Activated CD4-positive, alpha-beta T cell treated with anti-CD3 and anti-CD28 coated beads, Interleukin-2, amount 50 U/mL, for 16 hours (primary cell): ENCODE measurements at regions not wholly inside any gene's neighbourhood (a gene's known extent, or its start where the extent isn't known, plus 50 kb on each side); places are given as distances from the start of the nearest gene placed in this dataset.
"Not testable (repeated sequence)": the region's sequence is repeated elsewhere in the genome, so short reads cannot be mapped to it uniquely, and the experiment has no call there.

Source experiments
- DNase-seq: peaks from one replicate; pipeline ENCODE4 v3.0.0-alpha.2; 2020

DNA sequence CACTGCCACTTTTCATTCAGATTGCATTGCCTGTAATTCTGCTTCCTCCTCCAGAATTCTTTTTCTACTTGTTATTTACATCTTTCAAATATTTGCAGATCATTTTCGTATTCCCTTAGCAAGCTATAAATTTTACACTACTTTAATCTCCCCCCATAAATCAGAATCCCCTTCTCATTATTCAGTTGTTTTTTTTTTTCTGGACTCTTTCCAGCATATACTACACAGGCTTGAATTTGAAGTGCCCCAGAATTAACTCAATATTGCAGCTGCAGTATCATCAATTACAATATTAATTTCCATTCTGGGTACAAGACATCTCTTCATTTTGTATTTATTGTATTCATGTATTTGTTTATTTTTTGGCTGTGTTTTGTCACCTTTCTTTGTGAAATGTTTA, 1494.3 kb downstream of the AMY1C start:
- no peak for DNase-seq

DNA sequence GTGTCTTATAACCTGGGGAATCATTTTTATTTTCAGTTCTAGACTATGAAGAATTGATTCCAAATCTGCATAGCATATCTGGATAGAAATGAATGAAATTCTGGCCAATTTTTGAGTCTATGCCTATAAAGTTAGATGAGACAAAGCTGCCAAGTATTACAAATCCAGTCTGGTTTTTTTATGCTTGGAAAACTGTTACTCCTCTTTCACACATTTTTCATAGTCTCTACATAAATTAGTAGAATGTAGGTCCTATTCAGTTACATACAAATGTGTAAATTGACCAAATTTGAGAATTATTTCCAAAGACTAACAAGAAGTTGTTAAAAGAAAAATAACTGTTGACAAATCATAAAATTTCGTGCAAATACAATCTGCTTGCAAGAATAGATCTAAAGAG, 1505.2 kb downstream of the AMY1C start:
- no peak for DNase-seq

DNA sequence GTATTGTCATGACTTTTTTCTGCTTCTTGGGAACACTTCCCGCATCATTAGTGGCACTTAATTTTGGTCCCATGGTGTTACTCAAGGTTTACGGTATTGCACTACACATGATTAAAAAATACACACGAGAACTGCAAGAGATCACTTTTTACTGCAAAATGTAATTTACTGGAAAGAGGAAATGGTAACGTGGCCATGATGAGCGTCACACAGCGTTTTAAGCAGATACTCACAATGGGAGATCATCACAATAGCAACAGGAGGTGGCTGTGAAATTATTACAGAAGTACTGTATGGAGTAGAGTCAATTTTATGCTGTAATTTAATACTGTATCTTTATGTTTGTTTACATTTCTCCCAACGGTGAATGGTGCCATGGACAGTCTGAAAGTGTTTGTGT, 1510.3 kb downstream of the AMY1C start:
- DNase-seq: no peak

DNA sequence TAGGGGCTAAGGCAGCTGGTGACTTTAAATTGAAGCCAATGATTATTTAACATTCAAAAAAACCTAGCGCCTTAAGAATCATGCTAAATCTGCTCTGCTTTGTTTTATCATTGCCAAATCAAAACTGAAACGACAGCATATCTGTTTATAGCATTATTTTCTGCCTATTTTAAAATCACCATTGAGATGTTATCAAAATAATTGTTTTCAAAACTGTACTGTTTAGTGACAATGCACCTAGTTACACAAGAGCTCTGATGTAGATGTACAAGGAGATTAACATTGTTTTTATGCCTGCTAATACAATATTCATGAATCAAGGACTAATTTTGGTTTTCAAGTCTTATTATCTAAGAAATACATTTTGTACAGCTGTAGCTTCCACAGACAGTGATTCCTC, 1521.3 kb downstream of the AMY1C start:
- DNase-seq: no peak

DNA sequence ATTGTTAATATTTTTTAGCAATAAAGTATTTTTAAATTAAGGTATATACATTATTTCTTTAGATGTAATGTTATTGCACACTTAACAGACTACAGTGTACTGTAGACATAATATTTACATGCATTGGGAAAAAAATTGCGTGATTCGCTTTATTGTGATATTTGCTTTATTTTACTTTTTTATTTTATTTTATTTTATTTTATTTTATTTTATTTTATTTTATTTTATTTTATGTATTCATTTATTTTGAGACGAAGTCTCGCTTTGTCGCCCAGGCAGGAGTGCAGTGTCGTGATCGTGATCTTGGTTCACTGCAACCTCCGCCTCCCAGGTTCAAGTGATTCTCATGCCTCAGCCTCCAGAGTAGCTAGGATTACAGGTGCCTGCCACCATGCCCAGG, 1522.7 kb downstream of the AMY1C start:
- DNase-seq: not testable (repeated sequence)

DNA sequence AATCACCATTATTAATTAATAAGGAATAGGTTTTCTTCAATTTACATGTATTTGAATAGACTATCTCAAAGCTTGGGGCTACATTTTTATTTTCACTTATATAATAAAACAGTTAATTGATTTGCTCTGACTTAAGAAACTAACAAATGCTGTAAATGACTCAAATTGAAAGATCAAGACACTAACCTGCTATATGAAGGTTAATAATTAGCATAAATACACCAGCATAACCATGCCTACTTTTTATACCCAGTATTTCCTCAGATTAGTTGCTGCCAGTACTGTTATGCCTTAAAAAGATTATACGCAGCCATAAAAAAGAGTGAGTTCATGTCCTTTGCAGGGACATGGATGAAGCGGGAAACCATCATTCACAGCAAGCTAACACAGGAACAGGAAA, 1545.1 kb downstream of the AMY1C start:
- DNase-seq: no peak

DNA sequence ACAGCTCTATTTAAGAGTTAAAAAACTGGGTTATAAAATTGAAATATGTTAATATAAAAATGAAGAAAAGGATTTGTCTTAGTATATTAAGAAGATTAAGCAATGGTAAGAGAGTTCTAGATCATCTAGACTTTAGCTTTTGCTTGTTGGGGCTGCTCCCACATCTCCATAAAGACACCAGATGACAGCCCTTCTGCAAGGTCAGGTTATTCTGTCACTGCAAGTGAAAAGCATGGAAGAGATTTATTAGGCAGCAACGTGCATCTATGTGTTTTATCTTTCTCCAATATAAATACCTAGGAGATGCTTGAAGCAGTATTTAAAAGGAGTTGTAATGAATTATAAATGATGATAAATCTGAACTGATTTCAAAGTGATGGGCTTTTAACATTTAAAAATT, 1560.4 kb downstream of the AMY1C start:
- DNase-seq: no peak

DNA sequence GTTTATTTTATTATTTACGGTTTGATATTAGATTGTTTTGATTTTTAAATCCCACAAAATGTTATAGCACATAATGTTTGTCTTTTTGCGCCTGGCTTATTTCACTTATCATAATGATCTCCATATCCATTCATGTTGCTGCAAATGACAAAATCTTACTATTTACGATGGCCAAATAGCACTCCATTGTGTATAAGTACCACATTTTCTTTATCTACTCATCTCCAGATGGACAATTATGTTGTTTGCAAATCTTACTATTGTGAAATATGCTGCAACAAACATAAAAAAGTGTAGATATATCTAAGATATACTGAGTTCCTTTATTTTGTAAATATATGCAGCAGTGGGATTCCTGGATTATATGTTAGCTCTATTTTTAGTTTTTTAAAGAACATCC, 1568.3 kb downstream of the AMY1C start:
- no peak for DNase-seq

DNA sequence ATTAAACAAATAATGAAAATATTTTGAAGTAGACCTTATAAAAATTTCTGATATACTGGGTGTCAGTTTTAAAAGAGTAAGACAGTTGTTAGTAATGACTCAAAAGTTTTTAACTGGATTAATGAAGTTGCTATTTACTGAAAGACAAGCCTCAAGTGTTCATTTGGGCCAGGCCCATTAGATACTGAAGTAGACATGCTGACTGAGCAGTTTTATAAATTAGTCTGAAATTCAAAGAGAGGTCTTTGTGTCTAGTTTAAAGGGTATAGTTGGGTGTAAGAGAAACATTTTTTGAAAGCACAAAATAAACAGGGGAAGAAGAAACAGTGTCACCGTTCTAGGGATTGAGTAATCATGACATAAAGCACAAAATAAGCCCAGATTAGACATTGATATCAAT, 1577.2 kb downstream of the AMY1C start:
- DNase-seq: no peak

DNA sequence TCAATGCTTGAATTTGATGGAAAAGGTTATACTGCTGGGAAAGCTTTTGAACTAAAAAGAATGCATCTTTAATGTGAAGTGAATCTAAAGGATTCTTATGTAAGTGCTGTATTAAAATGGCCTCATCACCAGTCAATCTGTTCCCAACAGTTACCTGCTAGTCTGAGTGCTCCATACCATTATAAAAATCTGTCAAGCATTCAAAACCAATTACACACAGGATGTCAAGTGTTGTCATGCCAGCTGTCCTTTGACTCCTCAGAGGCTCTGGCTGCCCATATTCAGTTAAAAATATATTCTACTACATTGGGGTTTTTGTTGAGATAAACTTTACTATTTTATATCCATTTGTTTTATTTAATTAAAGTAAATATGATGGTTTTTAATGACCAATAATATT, 1587.7 kb downstream of the AMY1C start:
- no peak for DNase-seq

DNA sequence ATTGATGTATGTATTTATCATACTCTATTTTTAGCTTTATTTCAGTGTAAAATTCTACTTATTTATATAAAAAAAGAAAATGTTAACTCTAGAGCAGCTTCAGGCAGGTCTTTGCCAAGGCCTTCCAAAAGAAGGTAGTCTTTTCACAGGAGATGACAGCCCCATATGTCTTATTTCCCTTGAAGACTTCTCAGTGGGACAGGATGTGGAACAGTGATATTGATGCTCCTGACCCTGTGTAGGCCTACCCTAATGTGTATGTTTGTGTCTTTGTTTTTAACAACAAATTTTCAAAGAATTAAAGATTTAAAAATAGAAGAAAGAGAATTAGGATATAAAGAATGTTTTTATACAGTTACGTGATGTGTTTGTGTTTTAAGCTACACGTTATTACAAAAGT, 1593.6 kb downstream of the AMY1C start:
- no peak for DNase-seq

DNA sequence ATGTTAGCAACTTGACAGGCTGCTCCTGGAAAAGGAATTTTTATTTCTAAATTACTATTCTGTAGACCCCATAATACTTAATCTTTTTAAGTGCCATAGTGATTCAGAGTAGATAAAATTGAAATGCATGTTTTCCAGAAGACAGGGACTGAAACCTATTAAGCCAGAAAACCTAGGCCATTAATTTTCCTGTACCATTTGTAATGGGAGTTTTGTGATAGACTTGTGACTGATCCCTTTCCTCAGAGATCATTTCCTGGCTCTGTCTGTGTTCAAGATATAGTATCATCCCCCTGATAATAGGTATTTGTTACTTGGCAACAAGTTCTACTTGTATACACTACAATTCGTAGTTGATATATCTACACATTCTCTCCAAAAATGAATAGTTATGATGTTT, 1609.8 kb downstream of the AMY1C start:
- DNase-seq: no peak

DNA sequence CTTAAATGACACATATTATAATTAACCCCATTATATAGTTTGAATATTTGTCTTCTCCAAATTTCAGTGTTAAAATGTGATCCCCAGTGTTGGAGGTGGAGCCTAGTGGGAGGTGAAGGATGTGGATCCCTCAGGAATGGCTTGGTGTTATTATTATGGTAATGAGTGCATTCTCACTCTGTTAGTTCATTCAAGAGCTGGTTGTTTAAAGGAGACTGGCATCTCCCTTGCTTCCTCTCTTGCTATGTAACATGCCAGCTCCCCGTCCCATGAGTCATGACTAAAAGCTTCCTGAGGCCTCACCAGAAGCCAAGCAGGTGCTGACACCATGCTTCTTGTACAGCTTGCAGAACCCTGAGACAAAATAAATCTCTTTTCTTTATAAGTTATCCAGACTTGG, 1612.7 kb downstream of the AMY1C start:
- no peak for DNase-seq

DNA sequence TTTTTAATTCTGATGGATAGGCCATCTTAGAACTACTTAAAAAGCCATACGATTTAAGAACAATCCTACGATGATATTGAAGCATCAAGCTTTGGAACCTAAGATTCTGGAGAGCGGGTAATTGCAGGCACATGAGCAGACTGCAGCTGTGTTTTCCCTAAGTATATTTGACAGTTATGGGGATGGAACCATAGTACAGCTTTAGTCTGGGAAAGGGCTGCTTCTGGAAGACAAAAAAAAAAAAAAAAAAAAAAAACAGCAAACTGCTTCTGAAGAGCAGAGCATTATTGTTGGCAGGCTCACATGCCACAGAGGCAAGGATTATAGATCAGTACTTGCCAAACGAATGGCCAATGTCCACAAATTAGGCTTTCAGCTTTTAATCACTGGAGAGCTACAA, 1618.7 kb downstream of the AMY1C start:
- DNase-seq: no peak

DNA sequence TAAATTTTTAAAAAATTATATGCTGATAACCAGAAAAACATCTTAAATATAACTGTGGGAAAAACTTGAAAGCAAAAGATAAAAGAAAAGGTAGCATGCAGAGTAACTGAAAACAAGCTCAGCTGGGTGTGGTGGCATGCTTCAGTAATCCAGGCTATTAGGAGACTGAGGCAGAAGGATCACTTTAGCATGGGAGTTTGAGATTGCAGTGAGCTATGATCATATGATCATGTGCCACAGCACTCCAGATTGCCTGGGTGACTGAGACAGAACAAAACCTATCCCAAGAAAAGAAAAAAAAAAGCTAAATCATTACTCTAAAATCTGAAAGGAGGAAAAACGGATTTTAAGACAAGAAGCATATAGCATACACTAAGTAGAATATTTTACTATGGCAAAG, 1624.0 kb downstream of the AMY1C start:
- no peak for DNase-seq

DNA sequence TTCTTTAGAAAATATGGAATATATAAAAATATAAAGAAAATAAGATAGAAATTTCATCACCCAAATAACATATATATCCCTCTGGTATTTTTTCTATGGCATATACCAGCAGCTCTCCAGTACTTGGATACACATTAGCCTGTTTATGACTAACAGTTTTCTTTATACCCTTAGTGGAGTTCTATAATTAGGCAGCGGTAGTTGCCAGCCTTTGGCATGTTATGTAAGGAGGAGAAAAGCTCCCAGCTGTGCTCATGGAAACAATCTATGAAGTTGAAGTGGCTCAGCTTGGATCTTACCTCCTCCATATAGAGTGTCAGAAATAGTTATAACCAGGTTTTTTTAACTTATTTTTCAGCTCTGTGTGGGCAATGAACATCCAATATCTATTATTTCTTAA, 1636.8 kb downstream of the AMY1C start:
- no peak for DNase-seq

DNA sequence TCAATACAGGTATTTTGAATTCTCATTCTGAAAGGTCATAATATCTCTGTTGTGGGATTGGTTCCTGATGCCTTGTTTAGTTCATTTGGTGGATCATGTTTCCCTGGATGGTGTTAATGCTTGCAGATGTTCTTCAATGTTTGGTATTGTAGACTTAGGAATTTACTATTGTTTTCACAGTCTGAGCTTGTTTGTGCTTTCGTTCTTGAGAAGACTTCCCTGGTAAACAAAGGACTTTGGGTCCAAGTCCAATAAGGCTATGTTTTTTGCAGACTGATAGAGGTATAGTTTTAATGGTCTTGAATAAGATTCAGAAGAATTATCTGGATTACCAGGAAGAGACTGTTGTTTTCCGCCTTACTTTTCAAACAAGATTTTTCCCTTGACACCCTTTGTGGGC, 1646.3 kb downstream of the AMY1C start:
- no peak for DNase-seq

DNA sequence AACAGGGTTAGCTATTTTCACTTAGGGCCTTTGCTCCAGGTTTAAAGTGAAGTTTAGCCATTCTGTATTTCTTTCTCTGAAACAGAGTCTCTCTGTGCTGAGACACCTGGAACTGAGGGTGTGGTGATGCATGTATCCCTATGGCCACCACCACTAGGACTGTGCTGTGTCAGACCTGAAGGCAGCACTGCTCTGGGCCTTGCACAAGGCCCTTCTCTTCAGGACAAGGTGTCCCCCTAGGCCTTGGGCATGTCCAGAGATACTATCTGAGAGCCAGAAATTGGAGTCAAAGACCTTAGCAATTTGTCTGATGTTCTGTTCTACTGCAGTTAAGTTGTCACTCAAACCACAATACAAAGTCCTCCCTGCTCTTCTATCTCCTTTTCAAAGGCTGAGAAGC, 1649.2 kb downstream of the AMY1C start:
- DNase-seq: no peak

DNA sequence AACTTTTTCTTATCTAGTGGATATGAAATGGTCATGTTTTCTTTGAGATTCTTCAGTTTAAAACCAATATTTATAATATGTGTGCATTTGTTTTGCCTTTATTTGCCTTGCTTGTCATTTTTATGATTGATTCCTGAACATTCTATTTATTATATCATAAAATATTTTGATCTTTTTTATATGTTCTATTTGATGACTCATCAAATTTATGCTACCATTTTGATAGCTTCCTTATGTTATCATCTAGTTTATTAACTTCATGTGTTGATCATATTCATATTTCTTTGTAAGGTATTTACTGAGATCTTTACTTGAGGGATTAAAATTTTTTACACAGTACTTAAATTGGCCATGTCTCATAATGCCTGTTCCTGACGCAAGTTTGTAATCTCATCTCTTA, 1650.0 kb downstream of the AMY1C start:
- DNase-seq: no peak

DNA sequence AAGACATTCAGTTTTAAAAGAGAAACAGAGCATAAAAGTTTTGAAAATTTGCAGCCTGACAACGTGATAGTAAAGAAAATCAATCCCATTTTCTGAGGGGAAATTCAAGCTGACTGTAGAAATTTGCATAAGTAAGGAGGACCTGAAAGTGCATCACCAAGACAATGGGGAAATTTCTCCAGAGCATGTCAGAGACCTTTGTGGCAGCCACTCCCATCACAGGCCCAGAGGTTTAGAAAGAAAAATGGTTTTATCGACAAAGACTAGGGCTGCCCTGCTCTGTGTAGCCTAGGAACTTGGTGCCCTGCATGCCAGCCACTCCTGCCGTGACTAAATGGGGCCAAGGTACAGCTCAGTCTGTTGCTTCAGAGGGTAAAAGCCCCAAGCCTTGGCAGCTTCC, 1640.2 kb upstream of the PRMT6 start:
- no peak for DNase-seq

DNA sequence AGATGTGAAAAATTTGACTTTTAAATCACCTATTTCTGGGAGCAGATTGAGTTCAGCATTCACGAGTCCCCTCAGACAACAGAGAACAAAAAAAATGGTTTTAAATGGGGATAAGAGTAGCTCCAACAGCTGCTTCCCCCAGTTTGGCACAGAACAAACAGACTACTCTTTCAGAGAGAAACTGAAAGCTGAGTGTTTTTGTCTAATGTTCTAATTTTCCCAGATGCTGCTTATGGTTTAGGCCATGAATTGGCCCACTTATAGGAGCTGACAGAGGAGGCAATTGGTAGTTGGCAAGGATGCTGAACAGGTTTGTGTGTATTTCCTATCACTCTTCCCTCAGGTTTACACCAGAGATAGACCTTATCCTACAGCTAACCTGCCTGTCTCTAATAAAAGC, 1637.4 kb upstream of the PRMT6 start:
- no peak for DNase-seq

DNA sequence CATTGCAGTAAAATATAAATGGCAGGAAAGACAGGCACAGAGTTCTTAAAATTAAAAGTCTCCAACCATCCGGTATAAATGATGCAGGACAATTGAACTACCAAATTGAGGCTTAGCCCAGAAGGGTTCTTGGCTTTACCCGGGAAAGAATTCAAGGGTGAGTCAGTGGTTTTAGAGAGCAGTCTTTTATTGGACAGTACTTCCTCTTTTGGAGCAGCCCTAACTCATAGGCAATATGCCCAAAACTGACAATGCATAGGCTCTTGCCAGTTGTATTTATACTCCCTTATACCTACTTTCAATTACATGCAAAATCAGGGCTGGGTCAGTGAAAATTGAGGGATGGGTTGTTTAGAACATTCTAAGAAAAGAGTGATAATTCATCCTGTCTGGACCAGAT, 1628.9 kb upstream of the PRMT6 start:
- no peak for DNase-seq

DNA sequence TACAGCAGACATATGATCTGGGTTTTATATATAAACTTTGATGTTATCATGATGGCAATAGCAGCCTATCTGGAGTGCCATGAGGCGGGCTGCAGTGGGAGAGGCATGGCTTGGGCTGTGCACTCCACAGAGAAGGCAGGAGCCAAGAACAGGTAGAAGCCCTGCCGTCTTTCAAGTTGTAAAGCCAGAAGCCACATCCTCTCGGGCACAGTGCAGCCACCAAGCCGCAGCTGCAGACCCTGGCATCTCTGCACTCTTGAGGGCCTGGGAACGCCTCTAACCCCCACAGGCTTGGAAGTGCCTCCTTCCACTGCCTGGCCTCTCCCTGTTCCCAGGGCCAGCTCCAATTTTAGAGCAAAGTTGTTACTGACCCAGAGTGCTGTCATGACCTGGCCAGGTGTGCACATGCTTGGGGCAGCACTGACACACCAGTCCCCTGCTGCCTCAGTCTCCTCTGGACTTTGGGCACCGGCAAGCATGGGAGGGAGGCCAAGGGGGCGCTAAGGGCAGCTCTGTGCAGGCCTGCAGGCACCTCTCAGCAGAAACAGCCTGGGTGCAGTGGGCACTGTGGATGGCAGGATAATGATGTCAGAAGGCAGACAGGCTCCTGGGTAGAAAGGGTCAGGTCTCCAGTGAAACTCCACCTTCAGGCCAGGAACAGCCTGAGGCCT, 1619.8 kb upstream of the PRMT6 start:
- no peak for DNase-seq

DNA sequence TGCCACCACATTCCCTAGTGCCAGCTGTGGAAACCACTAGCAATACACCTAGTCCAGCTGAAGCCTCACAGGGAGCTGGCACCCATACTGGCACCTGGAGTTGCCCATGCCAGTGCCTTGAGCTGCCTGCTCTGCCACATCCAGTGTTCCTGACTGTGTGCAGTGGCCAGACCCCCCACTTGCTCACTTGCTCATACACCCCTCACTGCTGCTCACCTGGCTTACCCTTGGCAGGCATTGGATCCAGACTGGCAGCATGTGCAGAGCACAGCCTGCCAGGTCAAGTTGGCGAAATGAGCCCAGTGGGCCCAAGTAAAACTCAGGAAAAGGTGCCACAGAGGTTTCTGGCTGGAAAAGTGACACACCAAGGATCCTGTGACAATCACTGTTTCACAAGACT, 1618.6 kb upstream of the PRMT6 start:
- no peak for DNase-seq

DNA sequence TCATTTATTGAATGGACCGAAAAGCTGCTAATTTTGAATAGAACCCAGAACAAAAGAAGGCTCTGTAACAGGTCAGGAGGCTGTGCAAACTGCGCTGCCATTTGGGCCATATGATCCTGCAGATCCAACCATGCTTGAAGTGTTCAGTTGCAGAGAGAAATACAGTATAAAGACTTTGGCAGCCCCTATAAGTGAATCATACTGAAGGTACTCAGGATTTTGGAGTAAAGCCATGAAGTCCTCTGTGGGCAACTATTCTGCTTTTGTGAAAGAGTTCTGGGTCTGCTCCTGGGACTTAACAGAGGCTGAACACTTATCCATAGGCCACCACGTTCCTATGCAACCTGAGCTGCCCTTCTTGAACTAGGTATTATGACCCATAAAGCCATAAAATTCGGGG, 1613.6 kb upstream of the PRMT6 start:
- no peak for DNase-seq

DNA sequence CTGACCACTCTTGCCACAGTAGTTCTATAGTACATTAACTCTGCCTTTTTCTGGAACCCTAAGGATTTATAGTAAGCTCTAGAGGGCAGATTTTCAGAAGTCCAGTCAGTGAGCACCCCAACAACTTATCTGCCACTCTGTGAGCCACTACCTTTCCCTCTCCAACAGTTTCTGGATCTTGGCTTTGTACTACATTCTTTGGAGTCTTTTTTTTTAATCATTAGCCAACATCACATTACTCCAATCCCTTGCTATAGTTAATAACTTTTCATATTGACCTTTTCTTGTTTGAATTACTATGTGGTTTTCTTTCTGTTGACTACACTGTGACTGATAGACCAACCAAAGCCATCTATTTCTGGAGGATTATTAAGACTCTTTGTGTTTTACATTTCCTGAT, 1596.7 kb upstream of the PRMT6 start:
- DNase-seq: no peak
